GM21825 (cell line): ENCODE measurements at regions not wholly inside any gene's neighbourhood (a gene's known extent, or its start where the extent isn't known, plus 50 kb on each side); places are given as distances from the start of the nearest gene placed in this dataset.
"Not testable (repeated sequence)": the region's sequence is repeated elsewhere in the genome, so short reads cannot be mapped to it uniquely, and the experiment has no call there.

Source experiments
- ATAC-seq: cut with Tn5 transposase; IDR thresholded peaks from one replicate; pipeline ENCODE4 v1.9.1; 2021; ENCODE audit warnings: mild to moderate bottlenecking, moderate library complexity; ENCODE audit not compliant: unreplicated experiment

- no peak for ATAC-seq
Measured at GRCh38 chr12:100083308-100083707, 59.4 kb downstream of the BLTP3B start.

GRCh38 chr12:100078777-100079176, 63.9 kb downstream of the BLTP3B start:
- ATAC-seq, result not testable (repeated sequence)

DNA sequence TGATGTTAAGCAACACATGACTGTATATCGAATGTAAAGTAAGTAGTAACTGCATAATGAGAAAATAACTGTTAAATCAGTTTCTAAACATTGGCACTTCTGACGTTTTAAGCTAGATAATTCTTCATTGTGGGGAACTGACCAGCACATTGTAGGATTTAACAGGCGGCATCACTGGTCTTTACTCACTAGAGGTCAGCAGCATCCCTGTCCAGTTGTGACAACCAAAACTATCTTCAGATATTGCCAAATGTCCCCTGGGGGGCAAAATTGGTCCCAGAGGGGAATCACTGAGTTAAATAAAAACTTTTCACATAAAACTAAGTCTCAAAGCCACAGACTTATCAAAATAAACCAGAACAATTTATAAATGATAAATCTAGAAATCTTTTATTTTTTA, 65.3 kb downstream of the BLTP3B start:
- no peak for ATAC-seq

GRCh38 chr12:100075598-100075997, 67.1 kb downstream of the BLTP3B start:
- no peak for ATAC-seq

GRCh38 chr12:100069795-100070194, 72.9 kb downstream of the BLTP3B start:
- no peak for ATAC-seq

GRCh38 chr12:100068305-100068704, 74.4 kb downstream of the BLTP3B start:
- ATAC-seq, result no peak

DNA sequence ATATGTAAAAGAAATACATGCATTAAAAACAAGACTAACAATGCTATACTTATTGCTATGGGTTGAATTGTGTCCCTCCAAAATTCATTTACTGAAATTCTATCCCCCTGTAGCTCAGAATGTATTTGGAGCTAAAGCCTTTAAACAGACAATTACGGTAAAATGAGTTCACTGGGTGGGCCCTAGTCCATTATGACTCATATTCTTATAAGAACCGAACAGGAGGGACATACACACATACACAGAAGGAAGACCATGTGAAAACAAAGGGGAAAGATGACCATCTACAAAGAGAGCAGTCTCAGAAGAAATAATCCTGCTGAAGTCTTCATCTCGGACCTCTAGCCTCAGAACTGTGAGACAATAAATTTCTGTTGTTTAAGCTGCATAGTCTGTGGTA, 77.1 kb upstream of the ANKS1B start:
- no peak for ATAC-seq

DNA sequence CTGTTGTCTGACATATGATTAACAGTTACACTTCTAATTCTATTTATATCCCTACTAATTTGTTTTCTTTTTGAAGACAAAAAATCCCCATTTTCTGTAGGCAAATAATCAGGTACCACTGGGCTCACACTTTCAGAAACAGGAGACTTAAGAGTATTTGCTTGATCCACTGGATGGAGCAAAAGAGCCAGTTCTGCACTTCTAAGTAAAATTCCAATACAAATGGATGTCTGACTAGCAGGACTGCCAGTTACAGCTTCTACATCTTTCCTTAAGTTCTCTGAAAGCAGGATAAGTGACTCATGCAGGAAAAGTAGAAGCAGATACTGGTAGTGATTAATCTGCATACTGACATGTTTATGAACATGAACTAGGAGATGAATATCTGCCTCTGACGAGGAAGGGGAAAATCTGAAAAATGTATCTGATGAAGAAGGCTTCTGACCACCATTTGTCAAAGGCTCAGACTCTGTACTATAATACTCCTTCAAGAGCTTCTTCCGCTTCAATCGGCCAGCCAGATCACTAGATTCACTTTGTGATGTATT, 73.8 kb upstream of the ANKS1B start:
- peak; percentile 64 for ATAC-seq

DNA sequence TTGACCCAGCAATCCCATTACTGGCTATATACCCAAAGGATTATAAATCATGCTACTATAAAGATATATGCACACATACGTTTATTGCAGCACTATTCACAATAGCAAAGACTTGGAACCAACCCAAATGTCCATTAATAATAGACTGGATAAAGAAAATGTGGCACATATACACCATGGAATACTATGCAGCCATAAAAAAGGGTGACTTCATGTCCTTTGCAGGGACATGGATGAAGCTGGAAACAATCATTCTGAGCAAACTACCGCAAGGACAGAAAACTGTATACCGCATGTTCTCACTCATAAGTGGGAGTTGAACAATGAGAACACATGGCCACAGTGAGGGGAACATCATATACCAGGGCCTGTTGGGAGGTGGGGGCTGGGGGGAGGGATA, 61.5 kb upstream of the ANKS1B start:
- ATAC-seq, result not testable (repeated sequence)

- no peak for ATAC-seq
Measured at GRCh38 chr12:100044266-100044665, 59.5 kb upstream of the ANKS1B start.

DNA sequence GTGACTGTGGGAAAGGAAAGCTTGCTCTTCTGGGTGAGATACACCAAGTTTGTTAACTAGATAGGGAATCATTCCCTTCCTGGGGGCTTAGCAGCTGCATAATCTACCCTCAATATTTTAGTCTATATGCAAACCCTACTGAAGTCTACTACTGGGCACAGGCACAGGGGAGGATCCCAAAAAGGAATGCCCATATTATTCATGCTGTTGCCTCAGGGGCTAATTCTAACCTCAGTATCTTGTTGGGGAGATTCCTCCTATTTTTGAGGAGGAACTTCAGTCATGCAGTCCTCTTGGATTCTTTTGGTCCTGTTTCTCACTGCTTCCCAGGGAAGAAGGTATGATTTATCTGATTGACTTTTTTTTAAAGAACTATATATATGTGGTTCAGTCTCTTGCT, 58.9 kb upstream of the ANKS1B start:
- no peak for ATAC-seq
